OCI-LY7 (cell line): ENCODE measurements at regions not wholly inside any gene's neighbourhood (a gene's known extent, or its start where the extent isn't known, plus 50 kb on each side); places are given as distances from the start of the nearest gene placed in this dataset.

Experiments
- BruUV-seq: library from RNA; stranded (reverse); fragments of 400-500 nt; replicated peaks from 2 replicates; lab custom pipeline; 2021; lab: Mats Ljungman, UMichigan
- CTCF ChIA-PET: fragments of 300-600 bp; sonication (Branson Sonifier 250); formaldehyde crosslinking; loops from one replicate; lab custom pipeline; 2022; ENCODE audit warnings: antibody characterized with exemption; ENCODE audit not compliant: unreplicated experiment; lab: Charles Lee
- POLR2A ChIA-PET: fragments of 300-600 bp; sonication (Branson Sonifier 250); formaldehyde crosslinking; loops from one replicate; lab custom pipeline; 2022; ENCODE audit warnings: antibody characterized with exemption; lab: Charles Lee
- DNase-seq: peaks from one replicate; pipeline ENCODE4 v3.0.0-alpha.2; 2015; ENCODE audit warnings: low spot score
- H2AFZ ChIP-seq: fragments of 200-600 bp; sonication (generic), shearing (Covaris generic); 2 replicates; pipeline ENCODE4 v1.6.1; 2014; ENCODE audit warnings: mild to moderate bottlenecking, antibody characterized with exemption, low read length, moderate library complexity
- H3K27ac ChIP-seq: fragments of 200-600 bp; sonication (generic); 2 replicates; pipeline ENCODE4 v1.5.1; 2014; ENCODE audit warnings: mixed run types, low read depth, mild to moderate bottlenecking, moderate library complexity, low read length, inconsistent platforms; ENCODE audit not compliant: poor library complexity, severe bottlenecking
- H3K36me3 ChIP-seq: fragments of 200-600 bp; sonication (generic); 2 replicates; pipeline ENCODE4 v1.6.1; 2014; ENCODE audit warnings: mild to moderate bottlenecking, antibody characterized with exemption, low read length, moderate library complexity, mixed read lengths; ENCODE audit not compliant: insufficient read depth
- H3K4me1 ChIP-seq: fragments of 200-600 bp; sonication (generic); 2 replicates; pipeline ENCODE4 v1.5.1; 2014; ENCODE audit warnings: mild to moderate bottlenecking, low read length; ENCODE audit not compliant: insufficient read depth, poor library complexity, severe bottlenecking
- H3K4me2 ChIP-seq: fragments of 200-600 bp; sonication (generic); 2 replicates; pipeline ENCODE4 v1.6.1; 2014; ENCODE audit warnings: mild to moderate bottlenecking, low read length
- H3K4me3 ChIP-seq: fragments of 200-600 bp; sonication (generic); 2 replicates; pipeline ENCODE4 v1.5.1; 2014; ENCODE audit warnings: mild to moderate bottlenecking, low read depth, low read length; ENCODE audit not compliant: poor library complexity, severe bottlenecking
- H3K79me2 ChIP-seq: fragments of 200-600 bp; sonication (generic); 2 replicates; pipeline ENCODE4 v1.6.1; 2016; ENCODE audit warnings: low read depth, mild to moderate bottlenecking, low read length, moderate library complexity, mixed read lengths; ENCODE audit not compliant: insufficient read depth
- H3K9me2 ChIP-seq: fragments of 200-600 bp; sonication (generic); 2 replicates; pipeline ENCODE4 v1.6.1; 2016; ENCODE audit warnings: mild to moderate bottlenecking, low read length, mixed read lengths; ENCODE audit not compliant: insufficient read depth
- H3K9me3 ChIP-seq: fragments of 200-600 bp; sonication (generic); 2 replicates; pipeline ENCODE4 v1.6.1; 2014; ENCODE audit warnings: mild to moderate bottlenecking, mixed run types, low read length, mixed read lengths
- H4K20me1 ChIP-seq: fragments of 200-600 bp; sonication (generic); 2 replicates; pipeline ENCODE4 v1.6.1; 2014; ENCODE audit warnings: mild to moderate bottlenecking, antibody characterized with exemption, low read length, moderate library complexity, mixed read lengths; ENCODE audit not compliant: insufficient read depth
- CTCF ChIP-seq: fragments of 200-600 bp; sonication (generic); conservative IDR thresholded peaks from 2 replicates; pipeline ENCODE4 v1.5.1; 2014; ENCODE audit warnings: mild to moderate bottlenecking, antibody characterized with exemption, low read length, moderate library complexity, mixed read lengths
- EZH2phosphoT487 ChIP-seq: fragments of 200-600 bp; sonication (generic); IDR thresholded peaks from 2 replicates; pipeline ENCODE4 v1.6.1; 2018; ENCODE audit warnings: low read depth, borderline replicate concordance, mild to moderate bottlenecking, mixed run types, antibody characterized with exemption, low read length, moderate library complexity, mixed read lengths
- intact Hi-C: fragments of 100-400 bp; cut with micrococcal nuclease; formaldehyde crosslinking; loops from one replicate; pipeline ENCODE4 v1.10.0; 2022; ENCODE audit not compliant: unreplicated experiment

DNA sequence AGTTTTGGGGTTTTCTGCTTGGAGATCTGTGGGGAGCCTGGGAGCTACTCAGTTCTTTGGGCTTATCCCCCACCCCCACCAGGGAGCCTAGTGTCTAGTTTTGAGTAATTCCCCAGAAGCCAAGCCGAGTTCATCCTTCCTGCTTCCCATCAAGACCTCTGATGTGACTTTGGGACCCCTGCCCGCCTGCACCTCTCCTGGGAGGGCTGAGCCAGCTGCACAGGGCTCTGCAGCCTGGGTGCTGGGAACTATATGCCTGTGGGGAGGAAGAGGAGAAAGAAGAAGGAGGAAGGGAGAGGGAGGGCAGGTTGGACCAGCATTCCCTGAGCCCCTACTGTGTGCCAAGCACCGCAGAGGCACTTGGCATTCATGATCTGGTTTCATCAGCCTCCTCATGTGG, 178.9 kb downstream of the TMEM132E start:
- no TSS peak for BruUV-seq
- H2AFZ ChIP-seq: no peak overlapping the region
- no peak for TF ChIP-seq CTCF
- no peak for TF ChIP-seq EZH2phosphoT487
- no peaks in the 10 kb centered on the region for H4K20me1 ChIP-seq
- no peaks in the 10 kb centered on the region for H3K36me3 ChIP-seq
- POLR2A ChIA-PET: no interaction called here
- H3K79me2 ChIP-seq: no peaks in the 10 kb centered on the region
- H3K4me3 ChIP-seq: no peak overlapping the region
- no peak for DNase-seq
- H3K9me2 ChIP-seq: no peaks in the 10 kb centered on the region
- no peaks in the 10 kb centered on the region for H3K4me1 ChIP-seq
- H3K27ac ChIP-seq: no peak overlapping the region
- CTCF ChIA-PET: no interaction called here
- no peak overlapping the region for H3K4me2 ChIP-seq
- H3K9me3 ChIP-seq: no peaks in the 10 kb centered on the region
- intact Hi-C loops: no loop called here

DNA sequence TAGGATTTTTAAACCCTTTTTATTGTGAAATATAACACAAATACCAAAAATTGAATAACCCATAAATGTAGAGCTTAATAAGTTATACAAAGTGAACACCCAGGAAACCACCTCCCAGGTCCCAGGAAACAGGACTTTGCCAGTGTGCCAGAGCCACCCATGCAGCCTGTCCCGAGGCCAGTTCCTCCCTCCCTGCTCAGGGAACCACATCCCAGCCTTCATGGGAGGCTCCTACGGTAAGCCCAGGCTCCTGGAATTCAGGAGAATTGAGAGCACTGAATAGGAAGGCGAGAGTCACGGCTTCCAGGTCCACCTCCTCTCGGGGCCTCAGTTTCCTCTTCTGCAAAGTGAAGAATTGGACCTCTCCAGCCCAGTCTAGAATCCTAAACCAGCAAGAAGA, 178.2 kb downstream of the TMEM132E start:
- CTCF ChIA-PET: no interaction called here
- intact Hi-C loops: no loop called here
- no peaks in the 10 kb centered on the region for H3K4me1 ChIP-seq
- H3K79me2 ChIP-seq: no peaks in the 10 kb centered on the region
- H3K9me2 ChIP-seq: no peaks in the 10 kb centered on the region
- H3K27ac ChIP-seq: no peak overlapping the region
- no peak overlapping the region for H3K4me3 ChIP-seq
- POLR2A ChIA-PET: no interaction called here
- H4K20me1 ChIP-seq: no peaks in the 10 kb centered on the region
- H2AFZ ChIP-seq: no peak overlapping the region
- no peak for DNase-seq
- no peaks in the 10 kb centered on the region for H3K36me3 ChIP-seq
- no peaks in the 10 kb centered on the region for H3K9me3 ChIP-seq
- TF ChIP-seq CTCF (no peak), EZH2phosphoT487 (no peak)
- BruUV-seq: no TSS peak
- no peak overlapping the region for H3K4me2 ChIP-seq

GRCh38 chr17:34757106-34757505, 177.7 kb downstream of the TMEM132E start:
- H3K9me3 ChIP-seq: no peaks in the 10 kb centered on the region
- ChIA-PET CTCF (no interaction called here), POLR2A (no interaction called here)
- H3K4me2 ChIP-seq: no peak overlapping the region
- no TSS peak for BruUV-seq
- H4K20me1 ChIP-seq: no peaks in the 10 kb centered on the region
- no peaks in the 10 kb centered on the region for H3K36me3 ChIP-seq
- no peaks in the 10 kb centered on the region for H3K79me2 ChIP-seq
- no peak for DNase-seq
- no peaks in the 10 kb centered on the region for H3K4me1 ChIP-seq
- H3K4me3 ChIP-seq: no peak overlapping the region
- H3K9me2 ChIP-seq: no peaks in the 10 kb centered on the region
- H2AFZ ChIP-seq: no peak overlapping the region
- no peak for TF ChIP-seq EZH2phosphoT487
- TF ChIP-seq CTCF: no peak
- H3K27ac ChIP-seq: no peak overlapping the region
- intact Hi-C loops: no loop called here
